ENCODE measurements at regions not wholly inside any gene's neighbourhood (a gene's known extent, or its start where the extent isn't known, plus 50 kb on each side); places are given as distances from the start of the nearest gene placed in this dataset.
"Not testable (repeated sequence)": the region's sequence is repeated elsewhere in the genome, so short reads cannot be mapped to it uniquely, and the experiment has no call there.

DNA sequence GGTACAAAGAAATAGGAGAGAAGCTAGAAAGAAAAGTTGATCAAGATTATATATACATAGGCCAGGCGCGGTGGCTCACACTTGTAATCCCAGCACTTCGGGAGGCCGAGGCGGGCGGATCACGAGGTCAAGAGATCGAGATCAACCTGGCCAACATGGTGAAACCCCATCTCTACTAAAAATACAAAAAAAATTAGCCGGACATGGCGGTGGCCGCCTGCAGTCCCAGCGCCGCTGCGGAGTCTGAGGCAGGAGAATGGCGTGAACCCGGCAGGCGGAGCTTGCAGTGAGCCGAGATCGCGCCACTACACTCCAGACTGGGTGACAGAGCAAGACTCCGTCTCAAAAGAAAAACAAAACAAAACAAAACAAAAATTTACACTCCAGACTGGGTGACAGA lies 798.3 kb upstream of the CDH9 start:
- DNase-seq (ENCODE audit: extremely low read depth, low read depth, low spot score) = not testable (repeated sequence)

DNA sequence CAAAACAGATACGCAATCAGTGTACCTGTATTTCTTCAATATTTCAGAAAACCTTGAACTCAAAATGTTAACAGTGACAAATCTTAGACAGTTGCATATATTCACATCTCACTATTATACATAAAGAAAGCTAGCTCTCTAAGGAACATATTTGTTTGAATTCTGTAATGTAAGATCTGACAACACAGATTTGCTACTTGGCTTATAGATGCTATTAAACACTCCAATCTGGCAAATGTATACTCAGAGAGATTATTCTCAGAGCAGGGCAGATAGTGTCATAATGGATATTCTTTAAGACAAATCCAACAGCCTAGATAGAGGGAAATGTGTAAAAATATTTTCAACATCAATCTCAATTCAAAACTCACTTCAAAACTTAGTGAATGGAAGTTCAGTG lies 794.5 kb upstream of the CDH9 start:
- DNase-seq (ENCODE audit: extremely low read depth, low read depth, low spot score) = no peak

- DNase-seq (ENCODE audit: extremely low read depth, low read depth, low spot score) = no peak
Observed at GRCh38 chr5:27830546-27830945, 792.2 kb upstream of the CDH9 start.

DNA sequence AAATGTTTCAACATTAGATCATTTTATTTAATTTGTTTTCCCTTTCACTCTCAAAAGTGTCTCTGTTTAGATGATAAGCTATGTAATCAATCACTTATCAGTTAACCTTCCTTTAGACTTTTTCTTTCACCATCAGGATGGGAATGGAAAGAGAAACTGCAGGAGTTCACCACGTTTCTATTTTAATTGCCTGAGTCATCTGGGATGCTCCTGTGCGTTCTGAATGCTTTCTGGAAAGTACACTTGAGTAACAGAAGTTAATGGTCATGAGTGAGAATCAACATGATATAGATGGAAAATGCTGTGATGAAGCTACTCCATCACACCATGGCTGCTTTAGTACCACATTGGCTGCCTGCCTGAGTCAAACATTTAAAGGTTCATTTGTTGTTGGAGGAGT lies 783.3 kb upstream of the CDH9 start:
- DNase-seq (ENCODE audit: extremely low read depth, low read depth, low spot score) = no peak

DNA sequence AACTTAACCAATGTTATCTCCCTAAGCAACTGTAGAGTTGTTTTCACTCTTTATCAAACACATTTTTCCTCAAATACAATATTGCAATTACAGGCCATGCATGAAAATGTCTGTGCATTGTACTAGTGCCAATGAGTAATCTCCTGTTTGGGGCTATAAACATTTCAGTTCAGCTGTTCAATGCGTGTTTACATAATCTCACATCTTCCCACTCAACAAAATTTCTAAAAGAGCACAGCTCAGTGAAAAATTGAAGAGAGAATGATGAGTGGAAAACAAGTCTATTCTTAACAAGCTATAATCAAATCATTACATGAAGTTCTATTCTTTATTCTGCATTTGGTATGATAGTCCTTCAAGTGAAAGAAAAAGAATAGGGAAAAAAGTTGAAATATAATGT lies 780.5 kb upstream of the CDH9 start:
- no peak for DNase-seq (ENCODE audit: extremely low read depth, low read depth, low spot score)

- DNase-seq (ENCODE audit: extremely low read depth, low read depth, low spot score) = no peak
Observed at GRCh38 chr5:27814983-27815382, 776.6 kb upstream of the CDH9 start.

DNA sequence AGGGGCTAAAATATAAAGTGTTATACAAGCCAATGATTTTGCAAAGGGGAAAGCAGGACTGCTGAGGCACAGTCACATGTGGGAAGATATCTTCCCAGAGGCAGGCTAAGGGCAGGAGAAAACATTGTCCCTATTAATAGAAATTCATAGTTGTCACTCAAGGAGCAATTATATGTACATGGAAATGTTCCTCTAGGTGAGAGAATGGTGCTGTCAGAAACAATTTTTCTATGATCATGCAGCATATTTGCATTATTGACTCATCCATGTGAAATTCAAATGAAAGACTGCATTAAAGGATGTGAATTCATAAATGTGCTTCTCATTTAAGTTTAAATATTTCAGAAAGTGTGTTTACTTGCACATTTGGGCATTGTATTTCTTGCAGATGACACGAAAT lies 775.9 kb upstream of the CDH9 start:
- no peak for DNase-seq (ENCODE audit: extremely low read depth, low read depth, low spot score)

- no peak for DNase-seq (ENCODE audit: extremely low read depth, low read depth, low spot score)
Observed at GRCh38 chr5:27810458-27810857, 772.1 kb upstream of the CDH9 start.

GRCh38 chr5:27797220-27797619 lies 758.8 kb upstream of the CDH9 start:
- no peak for DNase-seq (ENCODE audit: extremely low read depth, low read depth, low spot score)

DNA sequence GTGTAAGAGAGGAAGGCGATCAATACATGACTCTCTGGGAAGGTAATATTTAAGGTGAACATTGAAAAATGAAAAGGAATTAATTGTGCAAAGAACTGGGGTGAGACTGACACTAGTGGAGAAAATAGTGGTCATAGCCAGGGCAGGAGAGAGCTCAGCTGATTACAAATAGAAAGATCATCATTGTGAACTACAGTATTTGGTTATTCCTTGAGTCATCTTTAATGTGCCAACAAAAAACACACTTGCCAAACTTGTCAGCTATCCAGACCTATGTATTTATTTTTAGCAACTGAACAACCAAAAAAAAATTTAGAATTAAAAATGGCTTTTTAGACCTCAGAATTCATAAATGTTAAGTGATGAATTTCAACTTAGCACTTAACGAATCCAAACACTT lies 749.8 kb upstream of the CDH9 start:
- no peak for DNase-seq (ENCODE audit: extremely low read depth, low read depth, low spot score)

DNA sequence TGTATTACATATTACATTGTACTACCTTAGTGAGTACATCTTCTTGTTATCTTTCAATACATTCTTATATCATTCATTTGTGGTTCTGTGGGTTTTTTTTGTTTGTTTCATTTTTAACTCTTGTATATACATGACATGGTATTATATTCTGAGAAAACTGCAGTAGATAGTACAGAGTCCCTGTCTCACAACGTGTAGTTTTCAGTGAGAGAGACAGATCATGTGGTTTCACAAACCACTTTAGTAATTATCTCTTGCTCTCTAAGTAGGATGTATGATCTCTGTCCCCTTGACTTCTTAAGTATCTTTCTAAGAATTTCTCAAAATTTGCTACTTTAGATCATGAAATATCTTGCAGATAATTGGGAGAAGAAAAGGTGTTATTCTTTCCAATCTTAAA lies 745.9 kb upstream of the CDH9 start:
- DNase-seq (ENCODE audit: extremely low read depth, low read depth, low spot score) = no peak

DNA sequence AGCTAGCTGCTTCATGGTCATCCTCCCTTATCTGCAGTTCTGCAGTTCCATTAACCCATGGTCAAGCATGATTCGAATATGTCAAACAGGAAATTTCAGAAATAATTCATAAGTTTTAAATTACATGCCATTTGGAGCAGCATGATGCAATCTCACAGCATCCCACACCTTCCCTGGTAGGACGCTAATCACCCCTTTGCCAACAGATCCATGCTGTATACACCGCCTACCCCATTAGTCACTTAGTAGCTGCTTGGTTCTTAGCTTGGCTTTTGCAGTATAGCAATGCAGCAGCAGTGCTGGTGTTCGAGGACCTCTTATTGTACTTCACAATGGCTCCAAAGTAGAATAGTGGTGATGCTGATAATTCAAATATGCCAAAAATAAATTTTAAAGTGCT lies 739.7 kb upstream of the CDH9 start:
- no peak for DNase-seq (ENCODE audit: extremely low read depth, low read depth, low spot score)

- no peak for DNase-seq (ENCODE audit: extremely low read depth, low read depth, low spot score)
Observed at GRCh38 chr5:27773636-27774035, 735.2 kb upstream of the CDH9 start.

GRCh38 chr5:27773166-27773565 lies 734.8 kb upstream of the CDH9 start:
- DNase-seq (ENCODE audit: extremely low read depth, low read depth, low spot score) = no peak

- DNase-seq (ENCODE audit: extremely low read depth, low read depth, low spot score) = no peak
Observed at GRCh38 chr5:27769748-27770402, 731.5 kb upstream of the CDH9 start.

DNA sequence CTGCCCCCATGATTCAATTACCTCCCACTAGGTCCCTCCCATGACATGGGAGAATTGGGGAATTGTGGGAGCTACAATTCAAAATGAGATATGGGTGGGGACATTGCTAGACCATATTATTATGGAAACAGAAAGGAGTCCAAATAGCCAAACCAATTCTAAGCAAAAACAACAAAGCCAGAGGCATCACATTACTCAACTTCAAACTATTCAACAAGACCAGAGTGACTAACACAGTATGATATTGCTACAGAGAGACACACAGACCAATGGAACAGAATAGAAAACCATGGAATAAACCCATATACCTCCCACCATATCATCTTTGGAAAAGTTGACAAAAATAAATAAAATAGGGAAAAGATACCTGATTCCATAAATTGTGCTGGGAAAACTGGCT lies 710.5 kb upstream of the CDH9 start:
- no peak for DNase-seq (ENCODE audit: extremely low read depth, low read depth, low spot score)

DNA sequence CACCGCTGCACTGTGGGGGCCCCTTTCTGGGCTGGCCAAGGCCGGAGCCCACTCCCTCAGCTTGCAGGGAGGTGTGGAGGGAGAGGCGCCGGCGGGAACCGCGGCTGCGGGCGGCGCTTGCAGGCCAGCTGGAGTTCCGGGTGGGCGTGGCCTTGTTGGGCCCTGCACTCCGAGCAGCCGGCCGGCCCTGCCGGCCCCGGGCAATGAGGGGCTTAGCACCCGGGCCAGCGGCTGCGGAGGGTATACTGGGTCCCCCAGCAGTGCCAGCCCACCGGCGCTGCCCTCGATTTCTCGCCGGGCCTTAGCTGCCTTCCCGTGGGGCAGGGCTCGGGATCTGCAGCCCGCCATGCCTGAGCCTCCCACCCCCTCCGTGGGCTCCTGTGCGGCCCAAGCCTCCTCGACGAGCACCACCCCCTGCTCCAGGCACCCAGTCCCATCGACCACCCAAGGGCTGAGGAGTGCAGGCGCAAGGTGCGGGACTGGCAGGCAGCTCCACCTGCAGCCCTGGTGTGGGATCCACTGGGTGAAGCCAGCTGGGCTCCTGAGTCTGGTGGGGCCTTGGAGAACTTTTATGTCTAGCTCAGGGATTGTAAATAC lies 705.1 kb upstream of the CDH9 start:
- not testable (repeated sequence) for DNase-seq (ENCODE audit: extremely low read depth, low read depth, low spot score)

- DNase-seq (ENCODE audit: extremely low read depth, low read depth, low spot score) = no peak
Observed at GRCh38 chr5:27742805-27743204, 704.4 kb upstream of the CDH9 start.

DNA sequence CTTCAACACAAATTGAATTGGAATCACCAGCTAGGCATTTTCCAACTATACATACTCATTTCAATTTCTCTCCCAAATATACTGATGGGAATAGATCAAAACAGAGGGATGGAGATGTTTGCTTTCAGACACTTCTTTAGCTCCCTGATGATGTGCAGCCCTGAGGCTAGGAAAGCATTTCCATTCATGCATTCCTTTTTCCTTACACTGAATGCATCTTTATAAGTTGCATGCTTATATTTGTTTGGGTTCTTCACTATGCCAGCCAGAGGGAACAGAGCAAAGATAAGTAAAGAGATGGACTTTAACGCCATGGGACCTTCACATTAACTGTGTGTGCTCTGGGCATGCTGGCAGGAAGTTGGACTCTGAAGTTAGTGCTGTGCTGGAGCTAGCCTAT lies 696.5 kb upstream of the CDH9 start:
- no peak for DNase-seq (ENCODE audit: extremely low read depth, low read depth, low spot score)

DNA sequence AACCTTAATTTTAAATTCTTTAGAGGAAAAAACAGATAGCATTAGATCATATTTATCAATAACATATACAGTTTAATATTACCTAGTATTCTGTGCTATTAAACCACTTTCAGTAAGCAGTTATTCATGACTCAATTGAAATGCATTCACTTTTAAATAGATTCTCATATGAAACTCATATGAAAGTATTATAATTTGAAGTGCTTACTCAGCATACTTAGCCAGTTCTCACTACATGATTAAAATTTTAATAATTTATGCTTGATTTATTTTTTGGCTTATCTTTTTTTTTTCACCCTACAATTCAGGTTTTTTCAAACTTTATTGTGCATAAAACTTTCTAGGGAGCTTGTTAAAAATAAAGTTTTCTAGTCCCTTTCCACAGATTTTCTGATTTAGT lies 694.9 kb upstream of the CDH9 start:
- DNase-seq (ENCODE audit: extremely low read depth, low read depth, low spot score) = no peak

DNA sequence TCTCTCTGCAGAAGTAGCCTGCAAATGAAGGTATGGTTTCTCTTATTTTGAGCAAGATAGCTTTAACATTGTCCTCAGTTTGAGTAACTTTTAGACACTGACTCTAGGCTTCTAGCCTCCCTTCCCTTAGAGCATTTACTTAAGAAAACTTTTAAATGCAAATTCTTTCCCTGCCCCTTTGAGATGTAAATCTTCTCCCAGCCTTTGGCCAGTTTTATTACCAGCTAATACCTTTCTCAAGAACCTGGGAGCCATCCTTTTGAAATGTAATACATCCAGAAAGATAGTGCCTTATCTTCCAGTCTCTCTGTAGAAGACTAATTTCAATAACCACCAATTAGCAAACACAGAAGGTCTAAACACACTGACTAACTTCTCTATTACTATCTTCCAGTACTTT lies 688.9 kb upstream of the CDH9 start:
- no peak for DNase-seq (ENCODE audit: extremely low read depth, low read depth, low spot score)

DNA sequence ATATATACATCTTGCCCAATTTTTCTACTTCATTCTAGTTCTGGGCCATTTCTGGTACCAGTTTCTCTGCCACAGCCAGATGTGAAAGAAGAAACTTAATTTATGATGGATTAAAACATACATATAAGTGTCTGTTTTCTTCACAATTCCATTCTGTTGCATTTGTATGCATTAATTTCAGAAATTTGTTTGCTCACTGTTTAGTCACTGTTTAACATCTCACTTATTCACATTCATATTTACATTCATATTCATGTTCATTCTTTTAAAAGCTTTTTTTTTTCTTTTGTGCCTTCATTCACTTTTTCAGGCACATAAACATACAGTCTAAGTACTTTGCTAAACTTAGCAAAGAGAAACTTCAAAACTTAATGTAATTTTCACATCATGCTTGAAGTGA lies 684.0 kb upstream of the CDH9 start:
- no peak for DNase-seq (ENCODE audit: extremely low read depth, low read depth, low spot score)

- DNase-seq (ENCODE audit: extremely low read depth, low read depth, low spot score) = no peak
Observed at GRCh38 chr5:27708534-27708933, 670.1 kb upstream of the CDH9 start.

Data from glomerular endothelial cell (primary cell).